HCT116 (cell line): ENCODE measurements at regions not wholly inside any gene's neighbourhood (a gene's known extent, or its start where the extent isn't known, plus 50 kb on each side); places are given as distances from the start of the nearest gene placed in this dataset.
"Not testable (repeated sequence)": the region's sequence is repeated elsewhere in the genome, so short reads cannot be mapped to it uniquely, and the experiment has no call there.

Source experiments
- ATAC-seq: fragments of 200-7000 bp; cut with Tn5 transposase; 2 replicates; pipeline ENCODE4 v1.9.1; 2020; ENCODE audit warnings: mild to moderate bottlenecking, moderate library complexity
- BruUV-seq: library from RNA; stranded (reverse); fragments of 400-500 nt; replicated peaks from 2 replicates; lab custom pipeline; 2021; lab: Mats Ljungman, UMichigan
- CTCF ChIA-PET: fragments of 300-600 bp; sonication (Branson Sonifier 250); formaldehyde crosslinking; loops from one replicate; lab custom pipeline; 2021; ENCODE audit warnings: antibody characterized with exemption; lab: Charles Lee
- POLR2A ChIA-PET: fragments of 300-600, 350-600 bp; sonication (Branson Sonifier 250); formaldehyde crosslinking; loops from one replicate; lab custom pipeline; 2021; ENCODE audit warnings: antibody characterized with exemption; lab: Charles Lee
- RAD21 ChIA-PET, 2 experiments: fragments of 300-600 bp; sonication (Branson Sonifier 250); formaldehyde crosslinking; loops; one replicate each; lab custom pipeline; 2023; ENCODE audit warnings: low total read pairs in 2 of 2; ENCODE audit not compliant: uncharacterized antibody in 2 of 2, unreplicated experiment in 2 of 2, low non-redundant PET in 1 of 2; lab: Charles Lee
- DNase-seq: peaks from one replicate; pipeline ENCODE4 v3.0.0-alpha.2; 2010; ENCODE audit warnings: low read depth, low spot score
- H2AFZ ChIP-seq: fragments of 200-600 bp; shearing (Covaris generic), sonication (generic); 2 replicates; pipeline ENCODE4 v1.6.1; 2017; ENCODE audit warnings: low read depth, mixed run types, mixed read lengths, antibody characterized with exemption, low read length; ENCODE audit not compliant: poor library complexity, severe bottlenecking
- H3K27ac ChIP-seq: 2 replicates; pipeline ENCODE4 v1.5.1; 2012; ENCODE audit warnings: low read depth, low read length
- H3K27me3 ChIP-seq: fragments of 200-600 bp; sonication (generic); 2 replicates; pipeline ENCODE4 v1.6.1; 2016; ENCODE audit warnings: mixed run types, low read length, mixed read lengths; ENCODE audit not compliant: insufficient read depth
- H3K36me3 ChIP-seq, 2 experiments: fragments of 200-500 bp in 1 of 2; fragments of 200-600 bp in 1 of 2; sonication (Bioruptor generic) in 1 of 2; sonication (generic) in 1 of 2; 2 replicates each; pipeline versions ENCODE4 v1.5.1 to v1.6.1; 2014 to 2016; ENCODE audit warnings: low read length in 2 of 2, inconsistent platforms in 1 of 2, mixed read lengths in 1 of 2, mixed run types in 1 of 2; ENCODE audit not compliant: insufficient read depth in 2 of 2, control insufficient read depth in 1 of 2
- H3K4me1 ChIP-seq, 2 experiments: fragments of 200-600 bp in 1 of 2; sonication (generic) in 1 of 2; 2 replicates each; pipeline versions ENCODE4 v1.5.1 to v1.6.1; 2012 to 2017; ENCODE audit warnings: low read length in 2 of 2, inconsistent platforms in 1 of 2, mild to moderate bottlenecking in 1 of 2, mixed read lengths in 1 of 2, mixed run types in 1 of 2, moderate library complexity in 1 of 2; ENCODE audit not compliant: insufficient read depth in 2 of 2, control insufficient read depth in 1 of 2
- H3K4me2 ChIP-seq: fragments of 200-600 bp; sonication (generic); 2 replicates; pipeline ENCODE4 v1.6.1; 2017; ENCODE audit warnings: mixed run types, low read length, mixed read lengths
- H3K4me3 ChIP-seq, 2 experiments: fragments of 200-600 bp in 1 of 2; sonication (generic) in 1 of 2; replicated peaks in 1 of 2; 2 replicates each; pipeline ENCODE4 v1.5.1; 2011 to 2016; ENCODE audit warnings: low read length in 2 of 2, control low read depth in 1 of 2, low read depth in 1 of 2, mild to moderate bottlenecking in 1 of 2, mixed read lengths in 1 of 2, mixed run types in 1 of 2
- H3K79me2 ChIP-seq: fragments of 200-600 bp; sonication (generic); 2 replicates; pipeline ENCODE4 v1.6.1; 2017; ENCODE audit warnings: mild to moderate bottlenecking, mixed run types, low read length, moderate library complexity, mixed read lengths; ENCODE audit not compliant: insufficient read depth
- H3K9ac ChIP-seq: fragments of 200-600 bp; sonication (generic); 2 replicates; pipeline ENCODE4 v1.6.1; 2016; ENCODE audit warnings: low read length, mixed read lengths
- H3K9me2 ChIP-seq: fragments of 200-600 bp; sonication (generic), shearing (Covaris generic); 2 replicates; pipeline ENCODE4 v1.6.1; 2017; ENCODE audit warnings: mixed run types, mild to moderate bottlenecking, moderate library complexity; ENCODE audit not compliant: insufficient read depth
- H3K9me3 ChIP-seq, 2 experiments: fragments of 200-500 bp in 1 of 2; fragments of 200-600 bp in 1 of 2; sonication (Bioruptor generic) in 1 of 2; sonication (generic) in 1 of 2; 2 replicates each; pipeline ENCODE4 v1.6.1; 2014 to 2017; ENCODE audit warnings: low read length in 2 of 2, mixed read lengths in 2 of 2, inconsistent platforms in 1 of 2, low read depth in 1 of 2, mild to moderate bottlenecking in 1 of 2, mixed run types in 1 of 2, moderate library complexity in 1 of 2; ENCODE audit not compliant: control insufficient read depth in 1 of 2, insufficient read depth in 1 of 2
- H4K20me1 ChIP-seq: fragments of 200-600 bp; sonication (generic), shearing (Covaris generic); 2 replicates; pipeline ENCODE4 v1.6.1; 2017; ENCODE audit warnings: mixed run types, mild to moderate bottlenecking, moderate library complexity; ENCODE audit not compliant: insufficient read depth
- EGR1 ChIP-seq: IDR thresholded peaks from 2 replicates; pipeline ENCODE4 v1.6.1; 2012; ENCODE audit warnings: low read depth
- ELF1 ChIP-seq: IDR thresholded peaks from 2 replicates; pipeline ENCODE4 v1.6.1; 2012; ENCODE audit warnings: low read depth, borderline replicate concordance
- JUND ChIP-seq: IDR thresholded peaks from 2 replicates; pipeline ENCODE4 v1.6.1; 2012
- POLR2AphosphoS5 ChIP-seq: IDR thresholded peaks from 2 replicates; pipeline ENCODE4 v1.6.1; 2011; ENCODE audit warnings: mild to moderate bottlenecking, low read depth, low read length, moderate library complexity
- SRF ChIP-seq: IDR thresholded peaks from 2 replicates; pipeline ENCODE4 v1.6.1; 2012; ENCODE audit warnings: low read depth
- intact Hi-C: fragments of 100-400 bp; cut with micrococcal nuclease; formaldehyde crosslinking; loops from 2 replicates; pipeline ENCODE4 v1.10.0; 2022
- TF ChIP-seq, protein P1 (sequence below): IDR thresholded peaks from 2 replicates; pipeline ENCODE4 v1.6.1; 2011; ENCODE audit warnings: mild to moderate bottlenecking, low read length, moderate library complexity; ENCODE audit not compliant: insufficient replicate concordance; ENCODE audit errors: extremely low read depth
- TF ChIP-seq, protein P2 (sequence below): IDR thresholded peaks from 2 replicates; pipeline ENCODE4 v1.6.1; 2012

DNA sequence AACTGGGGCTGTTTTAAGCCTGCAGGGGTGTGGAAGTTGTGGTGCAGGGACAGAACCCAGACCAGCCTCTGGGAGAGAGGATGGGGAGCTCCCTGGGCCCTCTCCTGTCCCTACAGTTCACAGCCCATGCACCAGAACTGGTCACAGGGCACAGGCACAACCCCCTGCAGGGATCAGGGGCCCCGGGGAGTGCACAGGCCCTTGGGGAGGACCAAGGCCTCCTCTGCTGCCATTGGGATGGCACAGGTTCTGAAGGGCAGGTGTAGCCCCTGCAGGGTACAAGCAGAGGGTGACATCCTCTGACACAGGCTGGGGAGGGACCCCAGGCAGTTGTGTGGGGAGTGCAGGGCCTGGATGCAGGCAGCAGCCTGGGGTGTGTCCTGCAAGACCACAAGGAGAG is 66.4 kb upstream of the SFSWAP start:
- POLR2A ChIA-PET = no interaction called here
- intact Hi-C loops = no loop called here
- no peak overlapping the region for H2AFZ ChIP-seq
- CTCF ChIA-PET = no interaction called here
- no peaks in the 10 kb centered on the region for H3K9me2 ChIP-seq
- H3K27ac ChIP-seq = no peak overlapping the region
- H3K79me2 ChIP-seq = no peaks in the 10 kb centered on the region
- RAD21 ChIA-PET = no interaction called here
- peaks cover 0 to 5% of the 10 kb centered on the region in 2 experiments; a peak in 1 of 4 replicates for H3K4me1 ChIP-seq
- no peak for ATAC-seq
- H3K4me3 ChIP-seq = no peak overlapping the region
- peaks cover 3% of the 10 kb centered on the region for H3K27me3 ChIP-seq
- TF ChIP-seq EGR1 (no peak), POLR2AphosphoS5 (no peak), ELF1 (no peak), JUND (no peak), SRF (no peak)
- TF ChIP-seq, protein P1, sequence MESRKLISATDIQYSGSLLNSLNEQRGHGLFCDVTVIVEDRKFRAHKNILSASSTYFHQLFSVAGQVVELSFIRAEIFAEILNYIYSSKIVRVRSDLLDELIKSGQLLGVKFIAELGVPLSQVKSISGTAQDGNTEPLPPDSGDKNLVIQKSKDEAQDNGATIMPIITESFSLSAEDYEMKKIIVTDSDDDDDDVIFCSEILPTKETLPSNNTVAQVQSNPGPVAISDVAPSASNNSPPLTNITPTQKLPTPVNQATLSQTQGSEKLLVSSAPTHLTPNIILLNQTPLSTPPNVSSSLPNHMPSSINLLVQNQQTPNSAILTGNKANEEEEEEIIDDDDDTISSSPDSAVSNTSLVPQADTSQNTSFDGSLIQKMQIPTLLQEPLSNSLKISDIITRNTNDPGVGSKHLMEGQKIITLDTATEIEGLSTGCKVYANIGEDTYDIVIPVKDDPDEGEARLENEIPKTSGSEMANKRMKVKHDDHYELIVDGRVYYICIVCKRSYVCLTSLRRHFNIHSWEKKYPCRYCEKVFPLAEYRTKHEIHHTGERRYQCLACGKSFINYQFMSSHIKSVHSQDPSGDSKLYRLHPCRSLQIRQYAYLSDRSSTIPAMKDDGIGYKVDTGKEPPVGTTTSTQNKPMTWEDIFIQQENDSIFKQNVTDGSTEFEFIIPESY = no peak
- TF ChIP-seq, protein P2, sequence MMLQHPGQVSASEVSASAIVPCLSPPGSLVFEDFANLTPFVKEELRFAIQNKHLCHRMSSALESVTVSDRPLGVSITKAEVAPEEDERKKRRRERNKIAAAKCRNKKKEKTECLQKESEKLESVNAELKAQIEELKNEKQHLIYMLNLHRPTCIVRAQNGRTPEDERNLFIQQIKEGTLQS = no peak
- DNase-seq = no peak
- no peaks in the 10 kb centered on the region for H3K36me3 ChIP-seq
- H4K20me1 ChIP-seq = no peaks in the 10 kb centered on the region
- no peak overlapping the region for H3K9ac ChIP-seq
- H3K9me3 ChIP-seq = no peaks in the 10 kb centered on the region
- no TSS peak for BruUV-seq
- H3K4me2 ChIP-seq = no peak overlapping the region

DNA sequence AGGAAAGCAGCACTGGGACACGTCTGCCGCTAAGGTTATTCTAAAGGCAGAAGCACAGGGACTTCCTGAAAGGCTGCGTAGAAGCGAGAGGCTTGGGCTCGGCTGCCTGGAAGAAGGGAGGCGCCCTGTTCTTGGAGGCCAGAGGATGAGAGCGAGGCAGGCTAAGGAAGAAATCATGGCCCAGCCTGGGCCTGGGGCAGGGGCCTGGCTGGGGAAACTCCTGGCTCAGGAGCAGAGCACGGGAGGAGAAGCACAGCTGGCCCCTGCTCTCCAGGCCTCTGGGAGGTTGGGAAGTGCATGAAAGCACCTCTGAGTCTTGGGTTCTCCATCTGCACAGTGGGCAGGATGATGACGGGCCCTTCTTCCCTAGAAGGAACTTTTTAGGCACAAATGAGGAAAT is 66.0 kb upstream of the SFSWAP start:
- RAD21 ChIA-PET, H3K36me3 ChIP-seq, H3K27ac ChIP-seq, DNase-seq, H3K4me1 ChIP-seq, H3K9ac ChIP-seq, H4K20me1 ChIP-seq, H3K79me2 ChIP-seq, CTCF ChIA-PET, H3K27me3 ChIP-seq, H2AFZ ChIP-seq, BruUV-seq, H3K4me2 ChIP-seq, H3K9me2 ChIP-seq, intact Hi-C loops, H3K9me3 ChIP-seq, H3K4me3 ChIP-seq, ATAC-seq, POLR2A ChIA-PET: not testable (repeated sequence)

DNA sequence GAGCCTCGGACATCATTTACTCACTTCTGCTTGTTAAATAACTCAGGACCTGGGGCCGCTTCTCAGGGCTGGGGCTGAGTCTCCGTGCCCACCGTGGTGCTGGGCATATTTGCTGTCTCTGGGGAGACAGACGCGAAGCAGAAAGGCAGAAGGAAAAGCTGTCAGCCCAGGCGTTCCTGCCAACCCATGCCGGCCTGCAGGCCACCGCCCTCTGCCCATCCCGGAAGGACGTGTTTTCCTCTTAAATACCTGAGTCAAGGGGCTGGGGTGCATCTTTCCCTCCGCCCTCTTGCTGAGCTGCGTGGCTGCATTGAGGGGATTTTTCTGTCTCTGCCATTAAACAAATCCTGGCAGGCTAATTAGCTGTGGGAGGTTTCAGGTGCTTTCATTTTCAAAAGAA is 65.3 kb upstream of the SFSWAP start:
- RAD21 ChIA-PET, H3K36me3 ChIP-seq, H3K27ac ChIP-seq, H2AFZ ChIP-seq, H3K9me3 ChIP-seq, BruUV-seq, H3K79me2 ChIP-seq, POLR2A ChIA-PET, H3K4me3 ChIP-seq, H3K9me2 ChIP-seq, H3K4me2 ChIP-seq, H3K9ac ChIP-seq, intact Hi-C loops, H3K27me3 ChIP-seq, CTCF ChIA-PET, ATAC-seq, H3K4me1 ChIP-seq, DNase-seq, H4K20me1 ChIP-seq: not testable (repeated sequence)
